Panc1 (cell line): ENCODE measurements at regions not wholly inside any gene's neighbourhood (a gene's known extent, or its start where the extent isn't known, plus 50 kb on each side); places are given as distances from the start of the nearest gene placed in this dataset.

Experiments
- ATAC-seq: fragments of 200-7000 bp; cut with Tn5 transposase; 2 replicates; pipeline ENCODE4 v1.9.1; 2020; ENCODE audit warnings: mild to moderate bottlenecking, moderate library complexity
- BruUV-seq: library from RNA; stranded (reverse); fragments of 400-500 nt; replicated peaks from 2 replicates; lab custom pipeline; 2021; lab: Mats Ljungman, UMichigan
- CTCF ChIA-PET: fragments of 300-600 bp; sonication (Branson Sonifier 250); formaldehyde crosslinking; loops from one replicate; lab custom pipeline; 2022; ENCODE audit warnings: antibody characterized with exemption; lab: Charles Lee
- POLR2A ChIA-PET: fragments of 300-600 bp; sonication (Branson Sonifier 250); formaldehyde crosslinking; loops from one replicate; lab custom pipeline; 2022; ENCODE audit warnings: antibody characterized with exemption; lab: Charles Lee
- DNase-seq: peaks from one replicate; pipeline ENCODE4 v3.0.0-alpha.2; 2010; ENCODE audit warnings: low read depth, low spot score
- H3K27ac ChIP-seq: 2 replicates; pipeline ENCODE4 v1.5.1; 2011; ENCODE audit warnings: mild to moderate bottlenecking, low read length, inconsistent platforms
- H3K27me3 ChIP-seq: fragments of 200-500 bp; sonication (Bioruptor generic); 2 replicates; pipeline ENCODE4 v1.6.0; 2014; ENCODE audit warnings: low read length, inconsistent platforms; ENCODE audit not compliant: control insufficient read depth, insufficient read depth
- H3K36me3 ChIP-seq: fragments of 200-500 bp; sonication (Bioruptor generic); 2 replicates; pipeline ENCODE4 v1.5.1; 2014; ENCODE audit warnings: inconsistent platforms, mild to moderate bottlenecking, low read length, moderate library complexity; ENCODE audit not compliant: control insufficient read depth, insufficient read depth
- H3K4me1 ChIP-seq: 2 replicates; pipeline ENCODE4 v1.5.1; 2011; ENCODE audit warnings: inconsistent platforms, mild to moderate bottlenecking, low read length, moderate library complexity; ENCODE audit not compliant: control insufficient read depth, insufficient read depth
- H3K4me3 ChIP-seq, 2 experiments: 2 replicates each; pipeline ENCODE4 v1.5.1; 2011 to 2012; ENCODE audit warnings: low read depth in 2 of 2, low read length in 2 of 2, mild to moderate bottlenecking in 2 of 2, inconsistent platforms in 1 of 2, moderate library complexity in 1 of 2
- H3K9me3 ChIP-seq: fragments of 200-500 bp; sonication (Bioruptor generic); 2 replicates; pipeline ENCODE4 v1.5.1; 2014; ENCODE audit warnings: low read depth, mild to moderate bottlenecking, inconsistent platforms, low read length, moderate library complexity; ENCODE audit not compliant: control insufficient read depth, insufficient read depth
- POLR2AphosphoS5 ChIP-seq: IDR thresholded peaks from 2 replicates; pipeline ENCODE4 v1.6.1; 2012; ENCODE audit warnings: mild to moderate bottlenecking, low read depth, low read length, moderate library complexity
- SIN3A ChIP-seq: IDR thresholded peaks from 2 replicates; pipeline ENCODE4 v1.6.1; 2012; ENCODE audit warnings: low read depth, mild to moderate bottlenecking, low read length, moderate library complexity, borderline replicate concordance; ENCODE audit not compliant: insufficient read depth
- TCF7L2 ChIP-seq: IDR thresholded peaks from 2 replicates; pipeline ENCODE4 v1.6.1; 2011; ENCODE audit warnings: mild to moderate bottlenecking, low read depth, low read length, inconsistent platforms
- in situ Hi-C: cut with HindIII; loops from 2 replicates; pipeline ENCODE4 v1.10.0; 2016; ENCODE audit warnings: low sequenced_read_pairs, low pct_unique_long_range_greater_than_20kb
- intact Hi-C: fragments of 100-400 bp; cut with micrococcal nuclease; formaldehyde crosslinking; loops from one replicate; pipeline ENCODE4 v1.10.0; 2022; ENCODE audit not compliant: unreplicated experiment
- TF ChIP-seq, protein P1 (sequence below): fragments of 450-650 bp; IDR thresholded peaks from 2 replicates; pipeline ENCODE4 v1.5.1; 2017; ENCODE audit warnings: mild to moderate bottlenecking
- TF ChIP-seq, protein P2 (sequence below), 2 experiments: IDR thresholded peaks; 2 replicates each; pipeline ENCODE4 v1.6.1; 2011 to 2012; ENCODE audit warnings: low read depth in 2 of 2, control low read depth in 1 of 2, low read length in 1 of 2, mild to moderate bottlenecking in 1 of 2, moderate library complexity in 1 of 2; ENCODE audit not compliant: insufficient read depth in 1 of 2

DNA sequence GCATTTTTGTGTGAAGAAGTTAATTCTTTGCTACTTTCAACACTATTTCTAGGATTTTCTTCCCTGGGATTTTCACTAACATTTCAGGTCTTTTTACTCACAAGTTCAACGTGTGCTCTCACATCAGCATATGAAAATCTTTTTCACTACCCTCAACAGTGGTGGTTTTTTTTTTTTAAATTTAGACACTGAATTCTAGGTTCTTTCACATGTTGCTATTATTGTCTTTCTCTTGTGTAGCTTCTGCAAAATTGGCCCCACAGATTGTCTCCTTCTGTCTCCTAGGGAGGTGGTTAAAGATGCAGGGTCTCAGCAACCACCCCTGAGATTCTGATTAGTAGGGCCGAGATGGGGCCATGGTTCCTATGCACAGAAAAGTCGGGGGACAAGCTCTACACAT lies 165.0 kb upstream of the GPR26 start:
- no peak overlapping the region for H3K27ac ChIP-seq
- ChIA-PET CTCF (no interaction called here), POLR2A (interaction anchor here (0.6 kb wide), 1 partner anchor 347 kb away, joined by 3 read pairs; the partner anchor contains the start of gene BUB3)
- no peak overlapping the region for H3K4me3 ChIP-seq
- intact Hi-C loops = no loop called here
- H3K4me1 ChIP-seq = no peaks in the 10 kb centered on the region
- DNase-seq (no peak), ATAC-seq (no peak)
- no peaks in the 10 kb centered on the region for H3K36me3 ChIP-seq
- no peak for TF ChIP-seq SIN3A
- no peak for TF ChIP-seq TCF7L2
- TF ChIP-seq POLR2AphosphoS5 = no peak
- no TSS peak for BruUV-seq
- no peaks in the 10 kb centered on the region for H3K9me3 ChIP-seq
- peaks cover 27% of the 10 kb centered on the region for H3K27me3 ChIP-seq
- in situ Hi-C loops = no loop called here

DNA sequence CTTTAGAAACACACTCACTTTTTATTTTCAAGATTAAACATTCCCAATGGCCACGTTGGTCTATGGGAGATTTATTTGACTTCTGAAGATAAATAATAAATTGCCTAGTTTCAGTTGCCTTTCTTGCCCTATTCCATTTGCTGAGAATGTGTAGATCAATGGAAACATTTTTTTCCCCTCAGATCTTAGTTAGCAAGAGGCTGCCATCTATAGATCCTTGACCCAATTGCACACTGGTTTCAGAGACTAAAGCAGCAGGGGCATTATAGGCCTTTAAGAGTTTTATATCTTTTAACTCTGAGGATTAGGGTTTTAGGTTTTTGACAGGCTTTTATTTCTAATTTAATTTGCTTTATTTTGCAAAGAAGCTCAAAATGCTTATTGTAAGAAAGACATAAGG lies 163.2 kb upstream of the GPR26 start:
- TF ChIP-seq TCF7L2 (no peak), SIN3A (no peak), POLR2AphosphoS5 (no peak)
- TF ChIP-seq, protein P1, sequence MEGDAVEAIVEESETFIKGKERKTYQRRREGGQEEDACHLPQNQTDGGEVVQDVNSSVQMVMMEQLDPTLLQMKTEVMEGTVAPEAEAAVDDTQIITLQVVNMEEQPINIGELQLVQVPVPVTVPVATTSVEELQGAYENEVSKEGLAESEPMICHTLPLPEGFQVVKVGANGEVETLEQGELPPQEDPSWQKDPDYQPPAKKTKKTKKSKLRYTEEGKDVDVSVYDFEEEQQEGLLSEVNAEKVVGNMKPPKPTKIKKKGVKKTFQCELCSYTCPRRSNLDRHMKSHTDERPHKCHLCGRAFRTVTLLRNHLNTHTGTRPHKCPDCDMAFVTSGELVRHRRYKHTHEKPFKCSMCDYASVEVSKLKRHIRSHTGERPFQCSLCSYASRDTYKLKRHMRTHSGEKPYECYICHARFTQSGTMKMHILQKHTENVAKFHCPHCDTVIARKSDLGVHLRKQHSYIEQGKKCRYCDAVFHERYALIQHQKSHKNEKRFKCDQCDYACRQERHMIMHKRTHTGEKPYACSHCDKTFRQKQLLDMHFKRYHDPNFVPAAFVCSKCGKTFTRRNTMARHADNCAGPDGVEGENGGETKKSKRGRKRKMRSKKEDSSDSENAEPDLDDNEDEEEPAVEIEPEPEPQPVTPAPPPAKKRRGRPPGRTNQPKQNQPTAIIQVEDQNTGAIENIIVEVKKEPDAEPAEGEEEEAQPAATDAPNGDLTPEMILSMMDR = no peak
- TF ChIP-seq, protein P2, sequence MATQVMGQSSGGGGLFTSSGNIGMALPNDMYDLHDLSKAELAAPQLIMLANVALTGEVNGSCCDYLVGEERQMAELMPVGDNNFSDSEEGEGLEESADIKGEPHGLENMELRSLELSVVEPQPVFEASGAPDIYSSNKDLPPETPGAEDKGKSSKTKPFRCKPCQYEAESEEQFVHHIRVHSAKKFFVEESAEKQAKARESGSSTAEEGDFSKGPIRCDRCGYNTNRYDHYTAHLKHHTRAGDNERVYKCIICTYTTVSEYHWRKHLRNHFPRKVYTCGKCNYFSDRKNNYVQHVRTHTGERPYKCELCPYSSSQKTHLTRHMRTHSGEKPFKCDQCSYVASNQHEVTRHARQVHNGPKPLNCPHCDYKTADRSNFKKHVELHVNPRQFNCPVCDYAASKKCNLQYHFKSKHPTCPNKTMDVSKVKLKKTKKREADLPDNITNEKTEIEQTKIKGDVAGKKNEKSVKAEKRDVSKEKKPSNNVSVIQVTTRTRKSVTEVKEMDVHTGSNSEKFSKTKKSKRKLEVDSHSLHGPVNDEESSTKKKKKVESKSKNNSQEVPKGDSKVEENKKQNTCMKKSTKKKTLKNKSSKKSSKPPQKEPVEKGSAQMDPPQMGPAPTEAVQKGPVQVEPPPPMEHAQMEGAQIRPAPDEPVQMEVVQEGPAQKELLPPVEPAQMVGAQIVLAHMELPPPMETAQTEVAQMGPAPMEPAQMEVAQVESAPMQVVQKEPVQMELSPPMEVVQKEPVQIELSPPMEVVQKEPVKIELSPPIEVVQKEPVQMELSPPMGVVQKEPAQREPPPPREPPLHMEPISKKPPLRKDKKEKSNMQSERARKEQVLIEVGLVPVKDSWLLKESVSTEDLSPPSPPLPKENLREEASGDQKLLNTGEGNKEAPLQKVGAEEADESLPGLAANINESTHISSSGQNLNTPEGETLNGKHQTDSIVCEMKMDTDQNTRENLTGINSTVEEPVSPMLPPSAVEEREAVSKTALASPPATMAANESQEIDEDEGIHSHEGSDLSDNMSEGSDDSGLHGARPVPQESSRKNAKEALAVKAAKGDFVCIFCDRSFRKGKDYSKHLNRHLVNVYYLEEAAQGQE (IDR thresholded peaks at IDR 0.05; ENCODE audit: insufficient read depth in 1 of 2, low read depth in 2 of 2, low read length in 1 of 2) = no peak
- BruUV-seq = no TSS peak
- intact Hi-C loops = no loop called here

DNA sequence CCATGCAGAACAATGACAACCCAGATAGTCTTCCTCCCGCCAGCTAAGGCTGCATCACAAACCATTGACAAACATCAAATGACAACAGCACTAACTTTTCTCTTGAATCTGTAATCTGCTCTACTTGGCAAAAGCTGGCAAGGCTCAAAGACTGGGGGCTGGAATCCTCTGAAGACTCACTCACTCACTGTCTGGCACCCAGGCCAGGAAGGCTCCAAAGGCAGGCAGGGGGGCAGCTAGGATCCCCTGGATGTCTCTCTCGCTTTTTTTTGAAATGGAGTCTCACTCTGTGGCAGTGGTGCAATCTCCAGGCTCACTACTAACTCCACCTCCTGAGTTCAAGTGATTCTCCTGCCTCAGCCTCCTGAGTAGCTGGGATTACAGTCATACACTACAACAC lies 159.7 kb upstream of the GPR26 start:
- intact Hi-C loops (no loop called here), in situ Hi-C loops (no loop called here)
- Histone ChIP-seq H3K4me1 (no peaks in the 10 kb centered on the region), H3K9me3 (no peaks in the 10 kb centered on the region), H3K4me3 (no peak overlapping the region), H3K27me3 (peaks cover 8% of the 10 kb centered on the region), H3K27ac (no peak overlapping the region), H3K36me3 (no peaks in the 10 kb centered on the region)
- no peak for TF ChIP-seq TCF7L2
- TF ChIP-seq, protein P2 (IDR thresholded peaks at IDR 0.05; ENCODE audit: insufficient read depth in 1 of 2, low read depth in 2 of 2, low read length in 1 of 2) = no peak
- TF ChIP-seq SIN3A = no peak
- TF ChIP-seq, protein P1 = no peak
- TF ChIP-seq POLR2AphosphoS5 = no peak
- no peak for ATAC-seq
- no peak for DNase-seq
- POLR2A ChIA-PET = no interaction called here
- CTCF ChIA-PET = no interaction called here
- BruUV-seq = no TSS peak

More for the DNA sequence above, 163.2 kb upstream of the GPR26 start:
- H3K4me1 ChIP-seq = no peaks in the 10 kb centered on the region
- POLR2A ChIA-PET = no interaction called here
- ATAC-seq = no peak
- DNase-seq = no peak
- H3K36me3 ChIP-seq = no peaks in the 10 kb centered on the region
- H3K9me3 ChIP-seq = no peaks in the 10 kb centered on the region
- in situ Hi-C loops = no loop called here
- CTCF ChIA-PET = no interaction called here
- H3K27me3 ChIP-seq = peaks cover 18% of the 10 kb centered on the region
- no peak overlapping the region for H3K27ac ChIP-seq
- H3K4me3 ChIP-seq = no peak overlapping the region
